Stimulated activated memory B cell treated with anti-CD40 and anti-IgM and Interleukin-4, amounts not matched to agents 10 μg/mL and 1 μg/mL and 100 μg/mL, for 72 hours (primary cell): ENCODE measurements at regions not wholly inside any gene's neighbourhood (a gene's known extent, or its start where the extent isn't known, plus 50 kb on each side); places are given as distances from the start of the nearest gene placed in this dataset.
A peak's percentile ranks its signal among the peaks of the same experiment; 100 is the strongest.

Experiments used
- ATAC-seq: fragments of 150-1000 bp; cut with Tn5 transposase; 2 replicates; pipeline ENCODE4 v1.10.0; 2021
- H3K27ac Mint-ChIP-seq: one replicate; pipeline ENCODE4 v1.8.0; 2022; ENCODE audit warnings: mild to moderate bottlenecking, mixed read lengths
- H3K27me3 Mint-ChIP-seq: one replicate; pipeline ENCODE4 v1.8.0; 2022; ENCODE audit warnings: mixed read lengths
- H3K36me3 Mint-ChIP-seq: one replicate; pipeline ENCODE4 v1.8.0; 2022; ENCODE audit warnings: mixed read lengths
- H3K4me1 Mint-ChIP-seq: one replicate; pipeline ENCODE4 v1.8.0; 2022; ENCODE audit warnings: mixed read lengths
- H3K4me3 Mint-ChIP-seq: one replicate; pipeline ENCODE4 v1.8.0; 2022; ENCODE audit warnings: mild to moderate bottlenecking, moderate library complexity, mixed read lengths
- H3K9me3 Mint-ChIP-seq: one replicate; pipeline ENCODE4 v1.8.0; 2022; ENCODE audit warnings: mixed read lengths

DNA sequence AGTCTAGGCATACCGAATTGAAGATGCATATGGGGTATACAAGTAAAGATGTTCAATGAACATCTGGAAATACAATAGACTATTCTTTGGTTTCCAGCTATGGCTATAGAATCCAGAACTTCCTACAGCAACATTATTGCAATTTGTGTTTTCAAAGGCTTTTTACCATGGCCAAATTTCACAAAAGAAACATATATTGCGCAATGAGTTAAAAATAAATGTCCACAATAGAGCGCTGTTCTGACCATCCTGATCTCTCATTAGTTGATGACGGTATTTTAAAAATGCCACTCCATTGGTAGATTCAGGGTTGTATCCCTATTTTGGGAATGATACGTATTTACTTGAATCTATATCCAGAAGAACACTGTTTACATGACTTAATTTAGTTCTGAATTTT is 139.2 kb downstream of the LINC00632 start:
- Mint-ChIP-seq H3K4me1 (no peaks in the 10 kb centered on the region), H3K27me3 (no peaks in the 10 kb centered on the region), H3K4me3 (no peak overlapping the region), H3K27ac (no peak overlapping the region), H3K36me3 (no peaks in the 10 kb centered on the region), H3K9me3 (no peaks in the 10 kb centered on the region)
- ATAC-seq = no peak

DNA sequence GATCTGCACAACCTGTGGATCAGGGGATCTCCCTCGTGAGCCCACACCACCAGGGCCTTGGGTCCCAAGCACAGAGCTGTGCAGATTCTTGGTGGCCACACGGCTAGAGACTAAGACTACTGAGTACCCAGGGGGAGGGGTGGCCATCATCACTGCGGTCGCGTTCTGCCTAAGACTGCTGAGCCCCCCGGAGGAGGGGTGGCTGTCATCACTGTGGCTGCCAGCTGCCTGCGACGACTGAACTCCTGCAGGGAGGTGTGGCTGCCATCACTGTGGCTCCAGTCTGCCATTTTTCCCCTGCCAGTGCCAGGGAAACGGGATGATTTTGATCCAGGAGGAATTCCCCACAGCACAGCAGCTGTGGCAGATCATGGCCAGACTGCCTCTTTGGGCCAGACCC is 141.7 kb upstream of the SPANXB1 start:
- no peak overlapping the region for H3K27ac Mint-ChIP-seq
- no peak overlapping the region for H3K4me3 Mint-ChIP-seq
- no peaks in the 10 kb centered on the region for H3K27me3 Mint-ChIP-seq
- H3K36me3 Mint-ChIP-seq = no peaks in the 10 kb centered on the region
- ATAC-seq = no peak
- no peaks in the 10 kb centered on the region for H3K4me1 Mint-ChIP-seq
- H3K9me3 Mint-ChIP-seq = no peaks in the 10 kb centered on the region

DNA sequence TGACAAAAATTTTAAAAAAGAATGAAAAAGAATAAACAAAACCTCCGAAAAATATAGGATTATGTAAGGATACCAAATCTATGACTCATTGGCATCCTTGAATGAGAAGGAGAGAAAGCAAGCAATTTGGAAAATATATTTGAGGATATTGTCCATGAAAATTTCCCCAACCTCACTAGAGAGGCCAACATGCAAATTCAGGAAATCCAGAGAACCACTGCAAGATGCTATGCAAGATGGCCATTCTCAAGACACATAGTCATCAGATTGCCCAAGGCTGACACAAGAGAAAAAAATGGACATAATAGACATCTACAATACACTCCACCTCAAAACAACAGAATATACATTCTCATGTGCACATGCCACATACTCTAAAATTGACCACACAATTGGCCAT is 135.9 kb upstream of the SPANXB1 start:
- no peak overlapping the region for H3K27ac Mint-ChIP-seq
- no peak for ATAC-seq
- H3K36me3 Mint-ChIP-seq = no peaks in the 10 kb centered on the region
- H3K9me3 Mint-ChIP-seq = no peaks in the 10 kb centered on the region
- H3K27me3 Mint-ChIP-seq = no peaks in the 10 kb centered on the region
- H3K4me1 Mint-ChIP-seq = no peaks in the 10 kb centered on the region
- H3K4me3 Mint-ChIP-seq = no peak overlapping the region

DNA sequence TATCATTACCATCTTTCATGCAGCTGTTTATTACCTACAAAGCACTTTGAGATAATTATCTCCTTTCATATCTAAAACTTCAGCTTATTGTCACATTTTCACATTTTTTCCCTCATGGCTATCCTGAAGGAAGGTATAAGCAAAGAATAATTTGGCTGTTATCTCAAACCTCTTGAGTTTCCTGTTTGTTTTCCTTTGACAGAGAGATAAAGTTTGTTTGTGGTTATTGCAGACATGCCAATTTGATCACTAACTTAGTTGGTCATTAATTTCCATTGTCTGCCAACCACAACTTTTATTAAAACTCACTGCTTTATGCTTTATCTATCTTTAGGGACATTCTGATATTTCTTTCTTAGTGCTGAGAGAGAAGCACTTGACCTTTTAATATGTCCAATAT is 89.8 kb upstream of the SPANXB1 start:
- H3K4me1 Mint-ChIP-seq = peaks cover 4% of the 10 kb centered on the region
- H3K27ac Mint-ChIP-seq = no peak overlapping the region
- no peak overlapping the region for H3K4me3 Mint-ChIP-seq
- H3K27me3 Mint-ChIP-seq = no peaks in the 10 kb centered on the region
- H3K36me3 Mint-ChIP-seq = no peaks in the 10 kb centered on the region
- H3K9me3 Mint-ChIP-seq = no peaks in the 10 kb centered on the region
- ATAC-seq = no peak

DNA sequence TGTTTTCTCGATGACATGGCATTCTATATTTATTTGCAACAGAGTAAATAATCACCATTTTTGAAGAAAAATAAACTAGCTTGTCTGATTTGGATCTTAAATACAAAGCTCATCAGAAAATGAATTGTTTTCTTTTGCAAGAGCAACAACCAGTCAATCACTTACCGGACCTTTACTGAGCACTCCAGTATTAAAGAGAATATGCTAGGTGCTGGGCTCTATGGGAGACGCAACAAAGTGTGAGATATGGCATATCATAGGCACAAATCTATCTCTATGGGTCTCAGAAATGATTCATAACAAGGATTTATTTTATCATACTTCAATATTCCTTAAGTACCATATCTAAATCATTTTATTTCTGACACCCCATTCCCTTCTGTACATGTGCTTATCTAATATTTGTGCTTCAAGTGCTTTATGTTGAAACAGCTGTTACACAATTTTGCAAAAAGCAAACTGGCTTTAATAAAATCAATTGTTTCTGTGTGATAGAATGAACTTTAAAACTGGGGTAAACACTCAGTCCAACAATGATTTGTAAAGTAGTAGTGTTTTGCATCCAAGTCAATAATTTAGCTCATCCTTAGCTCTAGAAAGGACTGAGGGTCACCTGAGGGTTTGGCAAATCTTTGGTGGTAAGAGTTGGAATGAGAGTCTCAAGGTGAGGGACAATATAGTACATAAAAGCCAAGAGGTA is 88.4 kb upstream of the SPANXB1 start:
- Mint-ChIP-seq H3K27ac (no peak overlapping the region), H3K4me1 (peaks cover 11% of the 10 kb centered on the region), H3K4me3 (no peak overlapping the region), H3K36me3 (no peaks in the 10 kb centered on the region), H3K27me3 (no peaks in the 10 kb centered on the region), H3K9me3 (no peaks in the 10 kb centered on the region)
- no peak for ATAC-seq

DNA sequence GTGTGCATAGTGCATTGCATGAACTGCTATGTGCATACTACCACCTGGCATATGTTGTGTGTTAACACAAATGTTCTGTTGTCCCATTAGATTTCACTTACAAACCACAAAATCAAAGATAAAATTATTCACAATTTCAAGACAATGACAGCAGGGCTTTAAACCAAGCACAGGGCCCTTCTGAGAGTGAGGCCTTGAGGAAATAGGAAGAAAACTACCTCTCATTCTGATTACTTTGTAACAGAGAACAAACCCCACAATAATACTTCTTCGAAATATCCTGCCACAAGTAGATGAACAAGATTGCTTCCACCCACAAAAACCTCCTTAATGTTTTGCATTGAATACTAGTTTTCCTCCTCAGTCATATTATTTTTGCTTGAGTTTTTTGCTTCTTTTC is 85.5 kb upstream of the SPANXB1 start:
- Mint-ChIP-seq H3K27me3 (no peaks in the 10 kb centered on the region), H3K27ac (no peak overlapping the region), H3K4me3 (no peak overlapping the region), H3K4me1 (peaks cover 11% of the 10 kb centered on the region), H3K36me3 (no peaks in the 10 kb centered on the region), H3K9me3 (no peaks in the 10 kb centered on the region)
- no peak for ATAC-seq

DNA sequence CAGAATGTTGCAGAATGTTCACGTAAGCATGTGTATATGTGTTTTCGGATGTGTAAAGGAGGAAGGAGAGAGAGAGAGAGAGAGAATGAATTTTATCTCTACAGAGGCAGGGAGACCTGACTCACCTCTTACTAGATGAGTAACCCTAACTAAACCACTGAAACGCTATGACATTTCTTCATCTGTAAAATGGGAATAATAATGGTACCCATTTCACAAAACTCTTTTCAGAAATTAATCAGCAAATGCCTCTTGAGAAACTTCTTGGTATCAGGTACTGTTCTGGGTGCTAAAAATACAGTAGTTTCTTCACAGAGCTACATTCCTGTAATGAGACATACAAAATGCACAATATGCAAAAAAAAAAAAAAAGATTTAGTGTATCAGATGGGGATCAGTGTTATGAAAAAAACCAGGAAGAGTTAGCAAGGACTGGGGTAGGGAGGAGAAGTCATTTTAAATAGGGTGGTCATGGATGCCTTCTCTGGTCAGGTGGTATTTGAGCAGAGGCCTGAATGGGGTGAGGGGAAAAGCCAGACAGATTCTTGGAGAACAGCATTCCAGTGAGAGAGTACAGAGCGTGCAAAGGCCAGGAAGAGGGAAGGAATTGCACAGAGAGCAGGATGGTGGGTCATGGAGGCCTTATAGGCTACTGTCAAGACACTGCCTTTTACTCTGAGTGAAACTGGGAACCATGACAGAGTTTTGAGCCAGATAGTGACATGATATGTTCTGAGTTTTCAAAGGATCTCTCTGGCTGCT is 84.9 kb upstream of the SPANXB1 start:
- no peaks in the 10 kb centered on the region for H3K36me3 Mint-ChIP-seq
- H3K4me1 Mint-ChIP-seq = peaks cover 11% of the 10 kb centered on the region
- H3K27me3 Mint-ChIP-seq = no peaks in the 10 kb centered on the region
- no peak overlapping the region for H3K4me3 Mint-ChIP-seq
- peak overlapping the region; percentile 38 for H3K27ac Mint-ChIP-seq
- peak; percentile 61 for ATAC-seq
- H3K9me3 Mint-ChIP-seq = no peaks in the 10 kb centered on the region

DNA sequence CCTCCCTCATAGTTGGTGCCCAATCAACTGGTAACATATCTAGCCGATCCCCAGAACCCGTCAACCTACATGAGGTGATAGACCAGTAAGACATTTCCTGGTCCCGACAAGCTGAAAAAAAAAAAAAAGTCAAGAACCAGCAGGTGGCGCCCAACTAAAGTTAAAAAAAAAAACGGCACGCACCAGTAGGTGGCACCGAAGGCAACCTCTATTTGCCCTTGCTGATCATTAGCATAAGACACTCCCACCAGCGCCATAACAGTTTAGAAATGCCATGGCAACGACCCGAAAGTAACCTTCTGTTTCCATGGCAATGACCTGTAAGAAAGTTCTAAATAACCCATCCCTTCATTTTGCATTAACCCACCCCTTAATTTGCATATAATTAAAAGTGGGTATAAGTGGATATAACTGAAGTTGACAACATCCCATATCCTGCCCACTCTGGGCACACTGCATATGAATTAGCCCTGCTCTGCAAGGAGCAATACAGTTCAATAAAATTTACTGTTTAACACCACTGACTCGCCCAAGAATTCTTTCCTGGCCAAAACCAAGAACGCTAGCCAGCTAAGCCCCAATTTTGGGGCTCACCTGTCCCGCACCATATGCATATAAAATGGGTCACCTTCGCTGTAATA is 83.9 kb upstream of the SPANXB1 start:
- Mint-ChIP-seq H3K36me3 (no peaks in the 10 kb centered on the region), H3K27me3 (no peaks in the 10 kb centered on the region), H3K27ac (peak overlapping the region; percentile 38), H3K9me3 (no peaks in the 10 kb centered on the region), H3K4me3 (no peak overlapping the region), H3K4me1 (peaks cover 11% of the 10 kb centered on the region)
- peak; percentile 64 for ATAC-seq

DNA sequence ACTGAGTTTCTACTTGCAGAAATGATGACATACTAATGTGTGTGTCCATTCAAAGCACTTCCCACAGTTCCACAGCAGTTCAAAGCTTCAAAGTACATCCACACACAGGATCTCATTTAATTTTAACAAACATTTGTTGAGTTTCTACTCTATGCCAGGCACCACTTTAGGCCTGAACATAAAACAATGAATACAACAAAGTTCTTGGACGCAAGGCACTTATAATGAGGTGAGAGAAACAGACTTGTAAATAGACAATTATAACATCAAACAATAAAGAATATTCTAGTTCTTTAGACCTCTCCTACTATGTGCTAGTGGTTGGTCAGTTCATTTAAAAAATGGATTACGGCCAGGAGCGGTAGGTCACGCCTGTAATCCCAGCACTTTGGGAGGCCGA is 82.0 kb upstream of the SPANXB1 start:
- peaks cover 11% of the 10 kb centered on the region for H3K4me1 Mint-ChIP-seq
- H3K9me3 Mint-ChIP-seq = no peaks in the 10 kb centered on the region
- ATAC-seq = no peak
- H3K27ac Mint-ChIP-seq = no peak overlapping the region
- H3K27me3 Mint-ChIP-seq = no peaks in the 10 kb centered on the region
- no peaks in the 10 kb centered on the region for H3K36me3 Mint-ChIP-seq
- H3K4me3 Mint-ChIP-seq = no peak overlapping the region

DNA sequence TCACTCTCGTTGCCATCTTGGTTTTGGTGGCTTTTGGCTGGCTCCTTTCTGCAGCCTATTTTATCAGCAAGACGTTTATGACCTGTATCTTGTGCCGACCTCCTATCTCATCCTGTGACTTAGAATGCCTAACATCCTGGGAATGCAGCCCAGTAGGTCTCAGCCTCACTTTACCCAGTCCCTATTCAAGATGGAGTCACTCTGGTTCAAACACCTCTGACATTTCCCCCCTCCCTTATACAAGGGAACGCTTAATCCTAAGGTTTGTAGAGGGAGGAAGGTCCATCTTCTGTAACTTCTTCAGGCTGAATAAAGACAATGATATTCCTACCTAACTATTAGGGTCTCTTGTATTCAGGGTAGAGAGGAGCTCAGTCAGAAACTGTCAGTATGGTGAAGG is 79.3 kb upstream of the SPANXB1 start:
- Mint-ChIP-seq H3K27ac (no peak overlapping the region), H3K4me1 (peaks cover 2% of the 10 kb centered on the region)

DNA sequence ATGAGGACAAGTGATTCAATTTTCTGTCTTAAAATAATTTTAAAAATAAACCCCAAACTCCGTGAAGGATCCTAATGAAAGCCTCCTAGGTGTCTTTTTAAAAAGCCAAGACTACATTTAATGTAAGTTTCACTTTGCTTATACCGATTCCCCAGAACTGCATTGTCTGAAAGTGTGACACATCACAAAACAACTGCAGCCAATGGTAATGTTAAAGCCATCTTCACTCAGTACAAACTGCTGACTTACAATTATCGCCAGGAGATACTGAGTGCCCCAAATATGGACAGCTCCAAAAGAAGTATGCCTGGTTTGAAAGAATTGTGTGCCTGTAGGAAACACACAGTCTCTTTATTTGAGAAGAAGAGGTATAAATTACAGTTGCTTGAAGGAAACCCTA is 73.7 kb upstream of the SPANXB1 start:
- Mint-ChIP-seq H3K4me1 (no peaks in the 10 kb centered on the region), H3K27me3 (no peaks in the 10 kb centered on the region), H3K27ac (no peak overlapping the region), H3K9me3 (peaks cover 2% of the 10 kb centered on the region), H3K4me3 (no peak overlapping the region), H3K36me3 (no peaks in the 10 kb centered on the region)
- no peak for ATAC-seq

More for the DNA sequence above, 79.3 kb upstream of the SPANXB1 start:
- Mint-ChIP-seq H3K36me3 (no peaks in the 10 kb centered on the region), H3K4me3 (no peak overlapping the region), H3K27me3 (no peaks in the 10 kb centered on the region), H3K9me3 (no peaks in the 10 kb centered on the region)
- ATAC-seq = no peak

DNA sequence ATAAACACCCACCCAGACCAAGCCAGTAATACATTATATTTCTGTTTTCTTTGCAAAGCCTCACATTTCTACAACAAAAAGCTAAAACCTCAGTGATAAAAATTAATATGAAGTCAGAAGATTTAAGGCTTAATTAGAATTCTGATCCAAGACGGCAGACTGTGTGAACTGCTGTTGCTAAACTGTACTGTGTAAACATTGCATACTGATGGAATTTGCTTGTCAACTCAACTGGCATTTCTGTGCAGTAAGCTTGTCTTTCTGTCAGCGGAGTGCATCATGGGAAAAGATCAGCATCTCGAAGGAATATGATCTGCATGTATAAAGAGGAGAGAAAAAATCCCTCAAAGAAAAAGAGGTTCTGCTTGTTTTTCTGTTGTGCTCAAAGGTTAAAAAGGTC is 69.4 kb upstream of the SPANXB1 start:
- H3K27ac Mint-ChIP-seq = no peak overlapping the region
- H3K36me3 Mint-ChIP-seq = no peaks in the 10 kb centered on the region
- peaks cover 2% of the 10 kb centered on the region for H3K9me3 Mint-ChIP-seq
- ATAC-seq = no peak
- no peaks in the 10 kb centered on the region for H3K4me1 Mint-ChIP-seq
- no peak overlapping the region for H3K4me3 Mint-ChIP-seq
- H3K27me3 Mint-ChIP-seq = no peaks in the 10 kb centered on the region

DNA sequence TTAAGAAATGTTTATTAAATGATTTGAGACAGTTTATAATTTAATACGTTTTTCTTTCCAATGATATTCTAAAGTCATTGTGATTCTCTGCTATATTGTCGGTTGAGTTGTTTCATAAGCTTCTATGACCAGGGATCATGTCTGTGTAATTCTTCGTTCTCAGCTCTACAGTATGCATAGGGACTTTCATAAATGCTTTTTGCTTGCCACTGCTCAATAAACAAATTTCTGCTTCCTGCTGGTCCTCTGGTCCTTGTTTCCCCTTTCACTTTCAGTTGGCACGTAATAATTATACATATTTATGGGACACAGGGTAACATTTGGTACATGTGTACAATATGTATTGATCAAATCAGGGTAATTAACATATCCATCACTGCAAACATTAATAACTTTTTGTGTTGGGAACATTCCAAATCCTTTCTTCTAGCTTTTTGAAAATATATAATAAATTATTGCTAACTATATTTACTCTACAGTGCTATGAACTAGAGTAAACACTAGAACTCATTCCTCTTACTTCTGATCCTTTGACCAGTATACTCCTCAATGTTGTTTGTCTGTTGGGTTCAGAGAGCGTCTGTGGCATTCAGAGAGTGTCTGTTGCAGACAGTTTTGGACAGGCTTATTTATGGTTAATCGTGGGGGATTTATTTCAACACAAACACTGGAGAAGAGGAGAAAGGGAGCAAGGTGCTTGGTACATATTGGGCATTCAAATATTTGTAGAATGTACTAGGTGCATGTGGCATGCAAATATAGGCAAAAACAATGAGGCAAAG is 68.3 kb upstream of the SPANXB1 start:
- H3K9me3 Mint-ChIP-seq = peaks cover 2% of the 10 kb centered on the region
- ATAC-seq = no peak
- H3K36me3 Mint-ChIP-seq = no peaks in the 10 kb centered on the region
- H3K27me3 Mint-ChIP-seq = no peaks in the 10 kb centered on the region
- no peaks in the 10 kb centered on the region for H3K4me1 Mint-ChIP-seq
- no peak overlapping the region for H3K4me3 Mint-ChIP-seq
- no peak overlapping the region for H3K27ac Mint-ChIP-seq

DNA sequence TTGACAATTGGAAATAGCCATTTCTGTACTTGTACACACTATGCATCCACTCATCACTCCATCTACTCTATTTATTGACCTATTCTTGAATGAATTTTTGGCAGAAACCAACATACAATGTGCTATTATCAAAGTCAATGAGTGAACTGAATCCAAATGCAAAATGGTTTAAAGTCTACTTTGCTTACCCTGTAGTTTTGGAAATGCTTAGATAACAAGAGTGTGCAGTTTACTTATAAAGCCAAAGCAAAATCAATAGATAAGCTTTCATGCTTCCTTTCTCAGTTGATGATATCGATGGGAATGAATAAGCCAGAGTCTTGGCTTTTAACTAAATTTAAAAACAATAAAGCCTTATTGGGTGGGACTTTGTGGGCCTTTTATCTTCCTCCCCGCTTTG is 58.9 kb upstream of the SPANXB1 start:
- Mint-ChIP-seq H3K36me3 (no peaks in the 10 kb centered on the region), H3K27me3 (no peaks in the 10 kb centered on the region), H3K4me3 (no peak overlapping the region), H3K27ac (no peak overlapping the region), H3K9me3 (no peaks in the 10 kb centered on the region), H3K4me1 (no peaks in the 10 kb centered on the region)
- no peak for ATAC-seq

DNA sequence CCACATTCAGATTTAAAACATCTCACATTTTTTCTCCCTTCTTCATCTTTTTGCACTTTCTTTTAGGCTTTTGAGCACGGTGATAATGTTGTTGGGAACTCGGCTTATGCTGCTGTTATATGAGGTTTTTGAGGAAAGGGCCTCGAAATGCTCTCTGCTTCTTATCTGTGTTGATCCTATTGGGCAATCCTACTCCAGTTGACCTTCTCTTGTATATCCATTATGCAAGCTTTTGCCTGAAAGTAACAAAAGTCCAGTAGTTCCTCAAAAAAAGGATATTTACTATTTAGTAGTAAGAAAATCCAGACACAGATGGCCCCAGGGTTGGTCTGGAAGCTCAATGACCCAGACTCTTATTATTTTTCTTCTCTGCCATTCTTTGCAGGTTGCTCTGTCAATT is 57.7 kb upstream of the SPANXB1 start:
- no peak for ATAC-seq
- H3K27me3 Mint-ChIP-seq = no peaks in the 10 kb centered on the region

More for the DNA sequence above, 57.7 kb upstream of the SPANXB1 start:
- no peaks in the 10 kb centered on the region for H3K36me3 Mint-ChIP-seq
- H3K9me3 Mint-ChIP-seq = no peaks in the 10 kb centered on the region
- H3K4me3 Mint-ChIP-seq = no peak overlapping the region
- H3K4me1 Mint-ChIP-seq = no peaks in the 10 kb centered on the region
- H3K27ac Mint-ChIP-seq = no peak overlapping the region
